ACHN (cell line): ENCODE measurements at regions not wholly inside any gene's neighbourhood (a gene's known extent, or its start where the extent isn't known, plus 50 kb on each side); places are given as distances from the start of the nearest gene placed in this dataset.
A peak's percentile ranks its signal among the peaks of the same experiment; 100 is the strongest.

Experiments used
- DNase-seq: peaks from one replicate; pipeline ENCODE4 v3.0.0-alpha.2; 2015
- in situ Hi-C: cut with HindIII; loops from 2 replicates; pipeline ENCODE4 v1.10.0; 2017; ENCODE audit warnings: low sequenced_read_pairs, low pct_ligation_motif_present, low pct_unique_long_range_greater_than_20kb

DNA sequence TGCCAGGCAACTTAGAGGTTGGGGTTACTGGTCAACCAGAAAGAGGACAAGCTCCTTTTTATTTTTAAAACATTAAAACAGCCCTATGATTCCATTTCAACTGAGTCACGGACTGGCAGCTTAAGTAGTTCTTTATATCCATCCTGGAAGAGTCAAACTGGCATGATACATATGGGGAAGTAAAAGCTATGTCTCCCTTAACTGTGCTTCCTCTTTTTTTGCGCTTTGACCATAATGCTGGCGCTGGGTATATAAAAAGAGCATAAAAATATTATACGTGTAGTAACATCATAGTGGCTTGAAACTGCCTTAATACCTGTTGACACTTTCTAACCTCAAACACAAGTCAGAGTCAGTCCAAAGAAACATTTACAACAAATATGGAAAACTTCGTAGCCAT, 274.4 kb downstream of the CSNK1G3 start:
- in situ Hi-C loops: no loop called here
- DNase-seq: no peak

DNA sequence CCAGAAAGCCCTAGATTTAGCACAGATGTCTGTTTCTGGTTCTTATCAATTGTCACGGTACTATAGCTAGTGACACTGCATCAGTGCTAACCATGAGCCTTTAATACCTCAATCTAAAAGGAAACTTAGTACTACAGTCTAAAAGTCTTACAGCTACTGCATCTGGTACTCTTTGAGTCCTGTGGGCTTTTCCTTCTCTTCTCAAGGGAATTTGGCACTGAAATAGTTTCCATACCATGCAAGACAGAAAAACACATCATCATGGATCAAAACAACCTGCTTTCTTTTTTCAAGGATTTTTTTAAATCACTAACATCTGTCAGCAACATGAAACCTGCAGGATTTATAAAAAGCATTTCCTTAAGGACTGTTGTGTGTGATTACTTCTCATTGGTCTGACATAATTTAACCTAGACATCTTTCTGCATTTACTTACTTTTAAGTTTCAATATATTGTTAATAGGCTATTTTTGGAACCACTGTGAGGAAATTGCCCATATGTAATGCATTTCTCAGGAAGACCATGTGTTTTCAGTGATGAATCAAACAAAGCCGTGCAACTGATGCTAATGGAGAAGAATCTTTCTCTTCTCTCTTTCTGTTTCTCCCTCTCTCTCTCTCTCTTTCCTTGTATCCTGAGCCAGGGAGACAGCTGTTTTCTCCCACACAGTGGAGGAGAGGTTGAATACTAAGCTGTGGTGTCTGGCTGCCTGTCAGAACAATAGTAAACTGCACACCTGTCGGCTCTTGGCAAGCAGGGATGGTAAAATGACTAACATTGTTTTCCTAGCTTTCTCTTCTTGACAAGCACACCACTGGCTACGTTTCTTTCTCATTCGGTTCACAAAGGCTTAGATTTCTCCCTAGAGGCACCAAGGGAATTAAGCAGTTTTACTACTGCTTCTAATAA, 273.4 kb downstream of the CSNK1G3 start:
- in situ Hi-C loops: no loop called here
- DNase-seq: no peak

DNA sequence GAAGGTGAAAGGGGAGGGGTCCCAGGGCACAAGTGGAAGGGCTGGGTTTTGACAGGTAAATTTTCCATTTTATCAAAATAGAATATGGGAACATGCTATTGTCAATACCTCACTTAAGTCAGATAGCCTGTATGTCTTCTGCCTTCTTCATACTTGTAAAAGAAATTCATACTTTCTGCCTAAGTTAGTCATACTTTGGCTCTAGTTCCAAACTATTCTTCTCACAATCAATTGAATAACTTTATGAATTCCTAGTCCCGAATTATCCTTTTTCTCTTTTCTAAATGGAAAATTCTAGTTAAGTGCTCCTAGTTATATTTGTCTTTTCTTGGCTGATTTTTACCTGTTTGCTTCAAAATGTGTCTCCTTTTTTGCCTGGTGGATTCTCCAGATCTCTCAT, 271.4 kb downstream of the CSNK1G3 start:
- in situ Hi-C loops: no loop called here
- no peak for DNase-seq

- no peak for DNase-seq
- in situ Hi-C loops: no loop called here
These were observed 266.7 kb downstream of the CSNK1G3 start for GRCh38 chr5:123778641-123779040.

GRCh38 chr5:123776761-123777160, 264.8 kb downstream of the CSNK1G3 start:
- in situ Hi-C loops: no loop called here
- DNase-seq: peak; percentile 51

DNA sequence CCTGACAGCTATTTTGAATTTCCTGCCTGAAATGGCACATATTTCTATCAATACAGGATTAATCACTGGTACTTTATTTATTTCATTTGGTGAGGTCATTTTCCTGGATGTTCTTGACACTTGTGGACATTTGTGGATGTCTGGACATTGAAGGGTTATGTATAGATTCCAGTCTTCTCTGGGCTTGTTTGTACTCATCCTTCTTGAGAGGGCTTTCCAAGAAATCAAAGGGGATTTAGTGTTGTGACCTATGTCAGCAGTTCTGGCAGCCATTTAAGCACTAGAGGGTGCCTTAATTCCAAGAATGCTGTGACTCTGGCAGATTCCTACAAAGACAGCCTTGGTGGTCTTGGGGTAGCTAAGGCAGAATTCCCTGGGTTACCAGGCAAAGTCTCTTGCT, 259.7 kb downstream of the CSNK1G3 start:
- in situ Hi-C loops: no loop called here
- DNase-seq: no peak

- no peak for DNase-seq
- in situ Hi-C loops: no loop called here
These were observed 251.2 kb downstream of the CSNK1G3 start for GRCh38 chr5:123763201-123763600.

GRCh38 chr5:123756816-123757215, 244.8 kb downstream of the CSNK1G3 start:
- no peak for DNase-seq
- in situ Hi-C loops: no loop called here

DNA sequence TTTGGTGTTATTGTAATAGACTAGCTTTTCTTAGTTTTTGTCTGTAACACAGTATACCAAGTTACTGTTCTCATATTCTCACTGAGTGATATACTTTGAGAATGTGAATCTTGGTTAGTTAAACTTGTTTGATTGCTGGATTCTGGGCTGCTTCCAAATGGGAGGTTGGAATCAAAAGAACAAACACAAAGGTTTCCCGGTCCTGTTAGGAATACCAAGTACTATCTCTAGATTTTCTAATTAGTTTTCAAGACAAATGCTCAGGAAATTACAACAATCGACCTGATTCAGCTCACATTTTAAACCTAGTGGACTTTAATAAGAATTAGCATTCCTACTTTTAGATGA, 244.3 kb downstream of the CSNK1G3 start:
- in situ Hi-C loops: no loop called here
- DNase-seq: no peak

DNA sequence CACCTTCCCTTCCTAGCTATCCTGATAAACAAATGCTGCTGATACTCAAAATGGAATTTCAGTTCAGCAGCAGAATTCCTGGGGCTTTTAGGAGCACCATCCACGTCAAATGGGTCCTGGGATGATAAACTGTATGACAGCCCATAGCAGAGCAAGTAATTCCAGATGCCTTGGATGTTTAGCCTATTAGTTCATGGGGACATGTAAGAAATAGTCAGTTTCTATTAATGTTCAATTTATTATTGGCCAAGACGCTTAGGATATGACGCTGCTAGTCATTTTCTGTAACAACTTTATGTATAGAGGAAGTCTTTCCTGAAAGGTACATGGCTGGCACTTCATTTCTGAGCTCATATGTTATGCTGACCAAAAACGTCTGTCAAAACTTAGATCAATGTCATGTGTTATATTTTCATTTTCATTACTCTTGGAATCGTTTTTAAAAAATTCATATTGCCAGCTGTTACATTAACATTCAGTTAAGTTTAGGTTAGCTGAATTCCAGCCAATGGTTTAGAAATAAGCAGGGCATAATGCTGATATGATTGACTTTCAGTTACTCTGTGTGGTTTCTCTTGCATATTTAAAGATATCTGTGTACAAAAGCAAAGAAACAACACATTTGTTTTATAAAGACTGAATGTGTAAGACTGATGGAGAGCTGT, 243.8 kb downstream of the CSNK1G3 start:
- in situ Hi-C loops: no loop called here
- peak; percentile 73 for DNase-seq

- DNase-seq: peak; percentile 49
These were observed 242.9 kb downstream of the CSNK1G3 start for GRCh38 chr5:123754908-123755307.

DNA sequence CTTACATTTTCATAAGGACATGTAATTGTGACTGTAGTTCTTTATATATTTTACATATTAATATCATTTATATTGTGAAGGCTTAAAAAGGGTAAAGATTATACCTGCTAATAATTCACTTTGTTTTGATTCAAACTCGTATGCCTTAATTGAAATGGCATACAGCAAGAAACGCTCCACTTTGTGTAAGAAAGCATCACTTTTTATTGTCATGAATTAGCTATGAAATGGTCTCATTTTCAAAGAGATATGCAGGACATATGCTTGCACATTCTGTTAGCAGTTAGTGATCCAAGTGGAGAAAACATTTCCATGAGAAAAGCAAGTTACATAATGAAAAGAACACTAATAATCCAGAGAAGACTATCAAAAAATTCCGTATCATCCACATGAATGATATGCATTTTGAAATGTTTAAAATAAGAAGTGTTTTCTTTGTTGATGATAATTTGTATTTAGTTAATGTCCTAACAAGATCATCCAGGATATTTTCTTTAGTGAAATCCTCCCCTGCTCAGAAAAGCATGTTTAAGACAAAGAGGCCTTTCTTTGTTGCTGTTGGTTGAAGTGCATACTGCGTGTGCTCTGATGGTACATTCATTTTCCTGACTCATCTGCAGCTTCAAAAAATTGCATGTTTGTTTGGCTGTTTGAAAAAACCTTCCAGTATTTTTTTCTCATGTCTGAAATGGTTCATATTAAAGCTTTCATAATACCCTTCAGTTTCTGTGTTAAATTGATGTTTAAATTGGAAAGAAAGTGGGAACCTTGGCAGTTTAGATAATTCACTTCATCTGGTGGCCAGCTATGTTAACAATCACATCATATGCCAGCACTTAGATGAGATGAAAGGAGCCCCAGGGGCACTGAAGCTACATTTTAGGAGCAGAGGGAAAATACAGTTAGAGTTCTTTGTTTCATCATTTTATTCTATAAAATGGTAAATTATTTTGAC, 242.2 kb downstream of the CSNK1G3 start:
- DNase-seq: no peak
- in situ Hi-C loops: no loop called here

More at GRCh38 chr5:123754908-123755307, 242.9 kb downstream of the CSNK1G3 start:
- in situ Hi-C loops: no loop called here

DNA sequence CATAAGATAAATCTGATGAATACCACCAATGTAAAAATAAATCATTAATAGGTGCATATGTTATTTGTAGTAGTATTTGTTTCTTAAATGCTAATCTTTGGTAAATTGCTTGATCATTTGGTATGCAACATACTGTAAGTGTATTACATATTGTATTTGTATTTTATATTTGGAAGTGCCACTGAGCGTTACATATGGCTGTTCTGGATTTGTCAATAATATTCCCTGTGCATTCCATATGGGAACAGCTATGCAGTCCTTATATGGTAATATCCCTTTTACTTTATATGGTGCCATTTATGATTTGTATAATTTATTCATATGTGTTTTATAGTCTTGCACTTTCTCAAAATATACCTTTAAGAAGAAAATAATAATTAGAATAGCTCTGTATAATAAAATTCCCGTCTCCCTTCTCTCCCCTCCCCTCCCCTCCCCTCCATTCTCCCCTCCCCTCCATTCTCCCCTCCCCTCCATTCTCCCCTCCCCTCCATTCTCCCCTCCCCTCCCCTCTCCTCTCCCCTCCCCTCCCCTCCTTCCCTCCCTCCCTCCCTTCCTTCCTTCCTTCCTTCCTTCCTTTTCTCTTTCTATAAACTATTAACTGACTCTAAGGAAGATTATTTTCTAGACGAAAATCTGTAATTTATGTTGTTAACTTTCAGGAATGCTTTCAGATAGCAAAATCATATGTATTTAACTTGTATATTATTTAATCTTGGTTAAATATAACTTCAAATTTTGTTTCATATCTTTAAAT, 241.4 kb downstream of the CSNK1G3 start:
- DNase-seq: no peak
- in situ Hi-C loops: no loop called here

GRCh38 chr5:123752552-123753179, 240.7 kb downstream of the CSNK1G3 start:
- DNase-seq: no peak

DNA sequence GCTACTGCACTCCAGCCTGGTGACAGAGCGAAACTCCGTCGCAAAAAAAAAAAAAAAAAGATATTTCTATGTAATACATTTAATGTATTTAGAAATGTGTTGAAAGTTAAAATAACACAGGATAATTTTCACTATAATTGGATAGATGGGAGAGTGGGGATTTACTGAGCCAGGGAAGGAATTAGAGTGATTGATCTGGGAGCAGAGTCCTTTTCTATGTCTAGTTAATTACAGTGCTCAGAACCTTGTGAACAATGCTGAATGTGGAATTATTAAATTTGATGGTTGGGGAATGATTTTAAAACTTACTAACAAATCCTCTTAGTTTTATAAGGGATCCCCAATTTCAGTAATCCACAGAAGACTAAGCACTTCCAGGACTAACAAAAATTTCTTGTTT, 239.7 kb downstream of the CSNK1G3 start:
- DNase-seq: no peak

More at GRCh38 chr5:123752552-123753179, 240.7 kb downstream of the CSNK1G3 start:
- in situ Hi-C loops: no loop called here

DNA sequence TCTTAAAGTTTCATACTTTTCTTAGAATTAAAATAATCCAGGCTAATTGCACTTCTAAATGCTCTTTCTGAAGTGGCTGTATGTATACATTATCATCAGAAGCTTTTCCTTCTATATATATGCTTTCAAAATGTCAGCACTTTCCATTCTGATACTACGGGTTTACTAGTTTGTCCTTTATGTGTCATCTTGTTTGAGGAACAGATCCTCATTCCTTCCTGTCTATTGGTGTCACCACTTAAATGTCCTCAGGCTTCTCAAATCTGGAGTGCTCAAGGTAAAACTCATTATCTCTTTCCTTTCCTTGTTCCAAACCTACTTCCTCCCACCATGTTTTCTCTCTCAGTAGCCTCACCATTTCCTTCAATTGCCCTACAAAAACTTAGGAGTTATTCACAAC, 236.3 kb downstream of the CSNK1G3 start:
- DNase-seq: no peak
- in situ Hi-C loops: no loop called here

More for the DNA sequence above, 239.7 kb downstream of the CSNK1G3 start:
- in situ Hi-C loops: no loop called here

DNA sequence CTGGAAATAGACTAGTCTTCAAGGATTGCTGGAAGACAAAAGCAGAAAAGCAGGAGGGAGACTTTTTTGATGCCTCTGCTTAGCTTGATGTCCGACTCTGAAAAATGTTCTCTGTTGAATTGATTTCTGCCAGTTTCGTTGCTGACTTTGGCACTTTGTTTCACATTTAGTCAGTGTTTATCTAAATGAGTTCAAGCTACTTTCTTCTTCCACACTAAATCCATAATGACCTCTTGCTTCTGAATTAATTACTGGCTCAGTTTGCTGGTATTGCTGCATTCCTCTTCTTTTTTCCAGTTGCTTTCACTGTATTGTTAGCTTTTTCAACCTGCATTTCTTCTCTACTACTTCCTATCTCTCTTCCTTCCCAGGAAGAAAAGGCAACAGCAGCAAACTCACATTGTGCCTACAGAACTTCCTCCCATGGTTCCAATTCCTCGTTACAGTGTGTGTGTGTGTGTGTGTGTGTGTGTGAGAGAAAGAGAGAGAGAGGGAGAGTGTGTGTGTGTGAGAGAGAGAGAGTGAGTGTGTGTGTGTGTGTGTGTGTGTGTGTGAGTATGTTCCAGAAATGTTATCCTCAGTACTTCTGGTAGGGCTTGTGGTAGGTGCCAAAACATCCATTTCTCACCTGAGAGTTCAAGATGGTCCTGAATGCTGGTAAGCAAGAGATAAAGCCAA, 234.8 kb downstream of the CSNK1G3 start:
- in situ Hi-C loops: no loop called here
- DNase-seq: no peak
